LNCaP clone FGC (cell line): ENCODE measurements at regions not wholly inside any gene's neighbourhood (a gene's known extent, or its start where the extent isn't known, plus 50 kb on each side); places are given as distances from the start of the nearest gene placed in this dataset.

Experiments
- DNase-seq: peaks from one replicate; pipeline ENCODE4 v3.0.0-alpha.2; 2011; ENCODE audit warnings: low read depth
- H3K4me3 ChIP-seq: 2 replicates; pipeline ENCODE4 v1.5.1; 2011; ENCODE audit warnings: mild to moderate bottlenecking, low read depth, low read length, control low read depth
- CTCF ChIP-seq: IDR thresholded peaks from 2 replicates; pipeline ENCODE4 v1.5.1; 2012; ENCODE audit warnings: mild to moderate bottlenecking; ENCODE audit not compliant: control insufficient read depth, insufficient read depth; ENCODE audit errors: extremely low read depth

- no peak for DNase-seq
- H3K4me3 ChIP-seq: no peak overlapping the region
- TF ChIP-seq CTCF: no peak
Observed at GRCh38 chr1:30034105-30034626, 689.2 kb downstream of the MATN1 start.

GRCh38 chr1:30033256-30034104 is 689.9 kb downstream of the MATN1 start:
- no peak for TF ChIP-seq CTCF
- H3K4me3 ChIP-seq: no peak overlapping the region
- no peak for DNase-seq

- no peak for TF ChIP-seq CTCF
- no peak overlapping the region for H3K4me3 ChIP-seq
- DNase-seq: no peak
Observed at GRCh38 chr1:30032302-30032701, 691.1 kb downstream of the MATN1 start.

- DNase-seq: no peak
- no peak for TF ChIP-seq CTCF
- H3K4me3 ChIP-seq: no peak overlapping the region
Observed at GRCh38 chr1:30029677-30030076, 693.7 kb downstream of the MATN1 start.

- no peak for TF ChIP-seq CTCF
- H3K4me3 ChIP-seq: no peak overlapping the region
- DNase-seq: no peak
Observed at GRCh38 chr1:30028939-30029338, 694.4 kb downstream of the MATN1 start.

- DNase-seq: no peak
- TF ChIP-seq CTCF: no peak
- H3K4me3 ChIP-seq: no peak overlapping the region
Observed at GRCh38 chr1:30028283-30028682, 695.1 kb downstream of the MATN1 start.
